OCI-LY1 (cell line): ENCODE measurements at regions not wholly inside any gene's neighbourhood (a gene's known extent, or its start where the extent isn't known, plus 50 kb on each side); places are given as distances from the start of the nearest gene placed in this dataset.

Experiments
- H2AFZ ChIP-seq: fragments of 200-600 bp; sonication (generic), shearing (Covaris generic); 2 replicates; pipeline ENCODE4 v1.6.0; 2014; ENCODE audit warnings: antibody characterized with exemption, mild to moderate bottlenecking, low read length
- H3F3A ChIP-seq: fragments of 200-600 bp; sonication (generic), shearing (Covaris generic); 2 replicates; pipeline ENCODE4 v1.6.0; 2014; ENCODE audit warnings: mild to moderate bottlenecking, antibody characterized with exemption, low read length, moderate library complexity; ENCODE audit not compliant: insufficient read depth
- H3K27ac ChIP-seq: fragments of 200-600 bp; sonication (generic); 2 replicates; pipeline ENCODE4 v1.5.1; 2014; ENCODE audit warnings: low read length, mixed run types, mild to moderate bottlenecking, low read depth; ENCODE audit not compliant: poor library complexity, severe bottlenecking
- H3K27me3 ChIP-seq: fragments of 200-600 bp; sonication (generic); 2 replicates; pipeline ENCODE4 v1.6.0; 2014; ENCODE audit warnings: antibody characterized with exemption, mild to moderate bottlenecking, low read length, moderate library complexity; ENCODE audit not compliant: insufficient read depth
- H3K36me3 ChIP-seq: fragments of 200-600 bp; sonication (generic); 2 replicates; pipeline ENCODE4 v1.6.1; 2014; ENCODE audit warnings: mild to moderate bottlenecking, antibody characterized with exemption, low read length, moderate library complexity, mixed read lengths; ENCODE audit not compliant: insufficient read depth
- H3K4me1 ChIP-seq: fragments of 200-600 bp; sonication (generic); 2 replicates; pipeline ENCODE4 v1.5.1; 2014; ENCODE audit warnings: mild to moderate bottlenecking, low read length, moderate library complexity; ENCODE audit not compliant: insufficient read depth, severe bottlenecking
- H3K4me2 ChIP-seq: fragments of 200-600 bp; sonication (generic), shearing (Covaris generic); 2 replicates; pipeline ENCODE4 v1.6.1; 2014; ENCODE audit warnings: low read length
- H3K4me3 ChIP-seq: fragments of 200-600 bp; sonication (generic); 2 replicates; pipeline ENCODE4 v1.5.1; 2014; ENCODE audit warnings: low read length, low read depth, mild to moderate bottlenecking, mixed read lengths; ENCODE audit not compliant: poor library complexity, severe bottlenecking
- H3K79me2 ChIP-seq: fragments of 200-600 bp; shearing (Covaris generic); 2 replicates; pipeline ENCODE4 v1.6.1; 2016; ENCODE audit warnings: mixed run types, low read length, mixed read lengths; ENCODE audit not compliant: insufficient read depth
- H3K9ac ChIP-seq: fragments of 200-600 bp; sonication (generic), shearing (Covaris generic); 2 replicates; pipeline ENCODE4 v1.6.1; 2014; ENCODE audit warnings: mild to moderate bottlenecking, low read length, mixed read lengths
- H3K9me2 ChIP-seq: fragments of 200-600 bp; sonication (generic), shearing (Covaris generic); 2 replicates; pipeline ENCODE4 v1.6.1; 2014; ENCODE audit warnings: low read depth, mild to moderate bottlenecking, low read length, mixed read lengths
- H3K9me3 ChIP-seq: fragments of 200-600 bp; shearing (Covaris generic); 2 replicates; pipeline ENCODE4 v1.6.1; 2014; ENCODE audit warnings: low read length, mixed read lengths
- H4K20me1 ChIP-seq: fragments of 200-600 bp; sonication (generic), shearing (Covaris generic); 2 replicates; pipeline ENCODE4 v1.6.0; 2016; ENCODE audit warnings: mild to moderate bottlenecking, low read length; ENCODE audit not compliant: insufficient read depth
- EZH2 ChIP-seq: fragments of 200-600 bp; sonication (generic), shearing (Covaris generic); IDR thresholded peaks from 2 replicates; pipeline ENCODE4 v1.8.0; 2017; ENCODE audit warnings: borderline replicate concordance, mixed run types, mild to moderate bottlenecking, antibody characterized with exemption, low read length, moderate library complexity, mixed read lengths
- TF ChIP-seq, protein P1 (sequence below): fragments of 200-600 bp; sonication (generic), shearing (Covaris generic); IDR thresholded peaks from 2 replicates; pipeline ENCODE4 v1.5.1; 2017; ENCODE audit warnings: mild to moderate bottlenecking, antibody characterized with exemption, low read length, moderate library complexity, mixed read lengths

DNA sequence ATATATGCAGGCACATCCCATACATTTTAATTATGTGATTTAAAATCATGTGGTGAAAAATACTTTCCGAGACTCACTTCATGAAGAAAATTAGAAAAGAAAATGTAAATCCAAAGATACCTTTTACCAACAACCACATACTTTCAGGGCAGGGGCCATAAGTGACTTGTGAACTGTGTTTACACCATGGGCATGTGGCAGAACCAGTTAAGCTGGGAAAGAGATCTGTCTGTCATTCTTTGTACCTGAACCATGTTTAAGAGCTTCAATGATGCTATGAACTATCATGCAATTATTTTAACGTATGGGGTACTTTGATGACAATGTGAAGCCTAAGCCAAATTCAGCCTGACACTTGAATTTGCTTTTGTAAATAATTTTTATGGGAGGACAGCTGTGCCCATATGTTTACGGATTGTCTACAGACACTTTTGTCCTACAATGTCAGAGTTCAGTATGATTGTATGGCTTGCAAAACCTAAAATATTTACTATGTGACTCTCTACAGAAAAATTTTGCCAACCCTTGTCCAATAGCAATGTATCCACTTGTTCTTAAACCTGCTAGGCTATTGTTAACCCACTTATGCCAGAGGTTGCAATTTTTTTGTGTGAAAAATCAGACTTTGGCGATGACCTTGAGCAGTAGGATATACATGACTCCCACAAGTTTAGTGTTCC is 654.6 kb downstream of the TNS3 start:
- no peaks in the 10 kb centered on the region for H3K9me2 ChIP-seq
- no peak for TF ChIP-seq EZH2
- TF ChIP-seq, protein P1, sequence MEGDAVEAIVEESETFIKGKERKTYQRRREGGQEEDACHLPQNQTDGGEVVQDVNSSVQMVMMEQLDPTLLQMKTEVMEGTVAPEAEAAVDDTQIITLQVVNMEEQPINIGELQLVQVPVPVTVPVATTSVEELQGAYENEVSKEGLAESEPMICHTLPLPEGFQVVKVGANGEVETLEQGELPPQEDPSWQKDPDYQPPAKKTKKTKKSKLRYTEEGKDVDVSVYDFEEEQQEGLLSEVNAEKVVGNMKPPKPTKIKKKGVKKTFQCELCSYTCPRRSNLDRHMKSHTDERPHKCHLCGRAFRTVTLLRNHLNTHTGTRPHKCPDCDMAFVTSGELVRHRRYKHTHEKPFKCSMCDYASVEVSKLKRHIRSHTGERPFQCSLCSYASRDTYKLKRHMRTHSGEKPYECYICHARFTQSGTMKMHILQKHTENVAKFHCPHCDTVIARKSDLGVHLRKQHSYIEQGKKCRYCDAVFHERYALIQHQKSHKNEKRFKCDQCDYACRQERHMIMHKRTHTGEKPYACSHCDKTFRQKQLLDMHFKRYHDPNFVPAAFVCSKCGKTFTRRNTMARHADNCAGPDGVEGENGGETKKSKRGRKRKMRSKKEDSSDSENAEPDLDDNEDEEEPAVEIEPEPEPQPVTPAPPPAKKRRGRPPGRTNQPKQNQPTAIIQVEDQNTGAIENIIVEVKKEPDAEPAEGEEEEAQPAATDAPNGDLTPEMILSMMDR, result no peak
- no peaks in the 10 kb centered on the region for H3K36me3 ChIP-seq
- H3K4me1 ChIP-seq, result no peaks in the 10 kb centered on the region
- H3K4me3 ChIP-seq, result no peak overlapping the region
- no peaks in the 10 kb centered on the region for H4K20me1 ChIP-seq
- H3K79me2 ChIP-seq, result no peaks in the 10 kb centered on the region
- no peak overlapping the region for H2AFZ ChIP-seq
- no peak overlapping the region for H3K27ac ChIP-seq
- H3F3A ChIP-seq, result no peaks in the 10 kb centered on the region
- no peaks in the 10 kb centered on the region for H3K27me3 ChIP-seq
- no peak overlapping the region for H3K4me2 ChIP-seq
- no peak overlapping the region for H3K9ac ChIP-seq
- no peaks in the 10 kb centered on the region for H3K9me3 ChIP-seq

DNA sequence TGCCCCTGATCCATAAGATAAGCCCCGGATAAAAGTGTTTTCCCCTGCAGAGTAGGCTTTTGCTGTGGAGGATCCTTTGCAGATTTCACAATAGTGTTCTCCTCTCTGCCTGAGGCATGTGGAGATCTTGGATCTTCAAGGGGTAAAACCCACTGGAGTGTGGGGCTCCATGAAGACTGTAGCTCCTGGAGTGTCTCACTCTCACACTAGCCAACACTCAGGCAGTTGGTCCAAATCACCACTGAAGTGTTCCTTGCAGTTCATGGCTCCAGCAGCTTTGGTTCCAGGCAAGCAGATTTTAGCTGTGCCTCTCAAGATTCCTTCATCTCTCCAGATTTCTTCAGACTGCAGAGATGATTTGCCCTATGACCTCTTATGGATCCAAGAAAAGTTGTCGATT is 665.3 kb downstream of the TNS3 start:
- Histone ChIP-seq H2AFZ (no peak overlapping the region), H3K4me1 (no peaks in the 10 kb centered on the region)
- no peak for TF ChIP-seq EZH2
- TF ChIP-seq, protein P1, result no peak

GRCh38 chr7:46912692-46913091 is 669.2 kb downstream of the TNS3 start:
- TF ChIP-seq, protein P1, result no peak
- TF ChIP-seq EZH2, result no peak

More for the DNA sequence above, 665.3 kb downstream of the TNS3 start:
- Histone ChIP-seq H3K9me2 (no peaks in the 10 kb centered on the region), H3K36me3 (no peaks in the 10 kb centered on the region), H3K27ac (no peak overlapping the region), H3K79me2 (no peaks in the 10 kb centered on the region), H3K9ac (no peak overlapping the region), H3K27me3 (no peaks in the 10 kb centered on the region), H3K4me3 (no peak overlapping the region), H3K9me3 (no peaks in the 10 kb centered on the region), H3K4me2 (no peak overlapping the region), H3F3A (no peaks in the 10 kb centered on the region), H4K20me1 (no peaks in the 10 kb centered on the region)

More at GRCh38 chr7:46912692-46913091, 669.2 kb downstream of the TNS3 start:
- Histone ChIP-seq H3K36me3 (no peaks in the 10 kb centered on the region), H4K20me1 (no peaks in the 10 kb centered on the region), H3F3A (no peaks in the 10 kb centered on the region), H3K9ac (no peak overlapping the region), H3K27ac (no peak overlapping the region), H3K4me3 (no peak overlapping the region), H3K27me3 (no peaks in the 10 kb centered on the region), H3K9me3 (no peaks in the 10 kb centered on the region), H2AFZ (no peak overlapping the region), H3K79me2 (no peaks in the 10 kb centered on the region), H3K9me2 (no peaks in the 10 kb centered on the region), H3K4me1 (no peaks in the 10 kb centered on the region), H3K4me2 (no peak overlapping the region)
